ENCODE measurements at regions not wholly inside any gene's neighbourhood (a gene's known extent, or its start where the extent isn't known, plus 50 kb on each side); places are given as distances from the start of the nearest gene placed in this dataset.

DNA sequence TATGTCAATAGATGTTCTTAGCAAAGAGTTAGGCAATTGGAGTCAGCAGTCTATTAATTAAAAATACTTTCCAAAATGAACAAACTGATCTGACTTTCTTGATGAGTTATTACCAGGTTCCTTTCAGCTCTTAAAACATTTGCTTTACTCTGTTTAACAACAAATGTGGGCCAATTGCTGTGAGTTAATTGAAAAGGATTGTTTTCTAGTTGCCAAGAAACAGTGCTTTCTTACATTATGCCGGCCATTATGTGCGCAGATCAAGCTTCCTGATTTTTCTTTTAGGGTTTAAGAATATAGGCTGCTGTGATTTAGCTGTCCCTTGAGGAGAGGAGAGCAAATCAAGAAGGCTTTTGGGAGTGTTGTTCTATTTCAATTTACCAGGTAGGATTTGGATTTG is 50.5 kb upstream of the ITPRID2 start:
- no peak for DNase-seq

All from NCI-H446 treated with DMSO at 0.1 percent for 48 hours (cell line).